Esophagus squamous epithelium (tissue), 5 donors: ENCODE measurements at regions not wholly inside any gene's neighbourhood (a gene's known extent, or its start where the extent isn't known, plus 50 kb on each side); places are given as distances from the start of the nearest gene placed in this dataset.

Experiments used
- DNase-seq: peaks from one replicate; lab custom pipeline; 2025; lab: John Stamatoyannopoulos, UW
- H3K27ac ChIP-seq, 4 donors: fragments of 200-600 bp; sonication (generic); one replicate each; pipeline ENCODE4 v1.5.1; 2016 to 2019; ENCODE audit warnings: mild to moderate bottlenecking in 1 of 4
- H3K27me3 ChIP-seq, 4 donors: fragments of 200-600 bp; sonication (generic); 1 replicate in 3 of 4; 2 replicates in 1 of 4; pipeline versions ENCODE4 v1.5.1 to v1.6.0; 2017 to 2021; ENCODE audit warnings: antibody characterized with exemption in 1 of 4
- H3K36me3 ChIP-seq, 3 donors: fragments of 200-600 bp; sonication (generic); one replicate each; pipeline ENCODE4 v1.5.1; 2016 to 2019
- H3K4me1 ChIP-seq, 3 donors: fragments of 200-600 bp; sonication (generic); one replicate each; pipeline ENCODE4 v1.5.1; 2017 to 2019
- H3K4me3 ChIP-seq, 4 donors: fragments of 200-600 bp; sonication (generic); 1 replicate in 3 of 4; 2 replicates in 1 of 4; pipeline ENCODE4 v1.5.1; 2016 to 2019; ENCODE audit warnings: mild to moderate bottlenecking in 2 of 4, moderate library complexity in 1 of 4
- H3K9me3 ChIP-seq, 3 donors: fragments of 200-600 bp; sonication (generic); one replicate each; pipeline ENCODE4 v1.5.1; 2016 to 2019
- CTCF ChIP-seq, 6 experiments: fragments of 450-650 bp in 4 of 6; fragments of 200-600 bp in 2 of 6; sonication (generic) in 2 of 6; IDR thresholded peaks; one replicate each; pipeline ENCODE4 v1.5.1; 2016 to 2019; ENCODE audit warnings: antibody characterized with exemption in 6 of 6, mild to moderate bottlenecking in 4 of 6, moderate library complexity in 4 of 6
- POLR2A ChIP-seq, 4 donors: fragments of 450-650 bp; IDR thresholded peaks; one replicate each; pipeline ENCODE4 v1.6.1; 2017; ENCODE audit warnings: antibody characterized with exemption in 4 of 4, mild to moderate bottlenecking in 4 of 4, moderate library complexity in 3 of 4
- WGBS, 2 donors: methylation state at CpG; one replicate each; pipeline ENCODE4 v1.1.5; 2018; 5-methylcytosine and 5-hydroxymethylcytosine counted together
- intact Hi-C: fragments of 100-400 bp; cut with DNase I; formaldehyde crosslinking; loops from one replicate; pipeline ENCODE4 v1.15.0; 2022
- donor health status: DM: yes; HTN: yes; CAD: no.

- 70 to 77% methylated on average over 6 to 9 of the region's 11 CpGs for WGBS, 2 donors
- Histone ChIP-seq H3K4me3 (no peak overlapping the region), H3K36me3 (no peaks in the 10 kb centered on the region), H3K9me3 (no peaks in the 10 kb centered on the region), H3K27ac (peak overlapping the region in 3 of 4 donors; percentile 22 to 90 (median 84)), H3K4me1 (peaks cover 28 to 79% (median 40%) of the 10 kb centered on the region in 3 donors), H3K27me3 (peaks cover 0 to 11% (median 0%) of the 10 kb centered on the region in 4 donors)
- TF ChIP-seq CTCF (IDR thresholded peaks at IDR 0.05): no peak
- TF ChIP-seq POLR2A (IDR thresholded peaks at IDR 0.05): no peak
- intact Hi-C loops: no loop called here
- no peak for DNase-seq
Measured at GRCh38 chr11:129614256-129614944, 201.2 kb upstream of the TMEM45B start.

GRCh38 chr11:129618046-129618569, 197.5 kb upstream of the TMEM45B start:
- DNase-seq: no peak
- intact Hi-C loops: no loop called here
- Histone ChIP-seq H3K36me3 (no peaks in the 10 kb centered on the region), H3K27ac (peak overlapping the region; percentile 60 to 84 (median 81)), H3K9me3 (no peaks in the 10 kb centered on the region), H3K27me3 (peaks cover 0 to 11% (median 0%) of the 10 kb centered on the region in 4 donors), H3K4me1 (peaks cover 17 to 78% (median 20%) of the 10 kb centered on the region in 3 donors), H3K4me3 (no peak overlapping the region)
- TF ChIP-seq POLR2A (IDR thresholded peaks at IDR 0.05): no peak
- TF ChIP-seq CTCF (IDR thresholded peaks at IDR 0.05): no peak
- 90 to 93% methylated on average over 3 to 10 of the region's 41 CpGs for WGBS, 2 donors

- intact Hi-C loops: no loop called here
- TF ChIP-seq CTCF (IDR thresholded peaks at IDR 0.05): no peak
- TF ChIP-seq POLR2A (IDR thresholded peaks at IDR 0.05): no peak
- peak overlapping the region; percentile 60 to 84 (median 81) for H3K27ac ChIP-seq
- no peaks in the 10 kb centered on the region for H3K36me3 ChIP-seq
- H3K27me3 ChIP-seq: peaks cover 0 to 11% (median 0%) of the 10 kb centered on the region in 4 donors
- no peaks in the 10 kb centered on the region for H3K9me3 ChIP-seq
- no peak overlapping the region for H3K4me3 ChIP-seq
- DNase-seq: no peak
- H3K4me1 ChIP-seq: peaks cover 12 to 75% (median 20%) of the 10 kb centered on the region in 3 donors
- 51 to 66% methylated on average over 9 to 10 of the region's 12 CpGs for WGBS, 2 donors
Measured at GRCh38 chr11:129620237-129621104, 195.2 kb upstream of the TMEM45B start.

GRCh38 chr11:129625930-129626329, 189.7 kb upstream of the TMEM45B start:
- intact Hi-C loops: no loop called here
- 27 to 30% methylated on average over 6 of the region's 6 CpGs for WGBS, 2 donors
- H3K4me1 ChIP-seq: peaks cover 0 to 50% (median 8%) of the 10 kb centered on the region in 3 donors
- no peaks in the 10 kb centered on the region for H3K36me3 ChIP-seq
- peak overlapping the region; percentile 62 to 82 (median 78) for H3K27ac ChIP-seq
- no peaks in the 10 kb centered on the region for H3K27me3 ChIP-seq
- H3K9me3 ChIP-seq: no peaks in the 10 kb centered on the region
- TF ChIP-seq POLR2A (IDR thresholded peaks at IDR 0.05) (no peak), CTCF (IDR thresholded peaks at IDR 0.05) (no peak)
- peak overlapping the region in 2 of 4 donors; percentile 5 to 8 for H3K4me3 ChIP-seq
- DNase-seq: no peak
